Parathyroid adenoma (tissue), 2 donors: ENCODE measurements at regions not wholly inside any gene's neighbourhood (a gene's known extent, or its start where the extent isn't known, plus 50 kb on each side); places are given as distances from the start of the nearest gene placed in this dataset.

Experiments used
- H2AFZ ChIP-seq: fragments of 300-600 bp; sonication (generic); one replicate; pipeline ENCODE4 v1.7.0; 2017; ENCODE audit warnings: antibody characterized with exemption, mild to moderate bottlenecking
- H3K27ac ChIP-seq: fragments of 300-600 bp; sonication (generic); one replicate; pipeline ENCODE4 v1.7.0; 2017
- H3K27me3 ChIP-seq: fragments of 300-600 bp; sonication (generic); one replicate; pipeline ENCODE4 v1.7.0; 2017; ENCODE audit warnings: low read length; ENCODE audit not compliant: control insufficient read depth, insufficient read depth
- H3K36me3 ChIP-seq: fragments of 300-600 bp; sonication (generic); one replicate; pipeline ENCODE4 v1.7.0; 2017; ENCODE audit warnings: low read length; ENCODE audit not compliant: control insufficient read depth, insufficient read depth
- H3K4me1 ChIP-seq: fragments of 300-600 bp; sonication (generic); one replicate; pipeline ENCODE4 v1.7.0; 2017; ENCODE audit warnings: control low read depth
- H3K4me2 ChIP-seq: fragments of 300-600 bp; sonication (generic); one replicate; pipeline ENCODE4 v1.7.0; 2017; ENCODE audit warnings: low read length
- H3K4me3 ChIP-seq: fragments of 300-600 bp; sonication (generic); one replicate; pipeline ENCODE4 v1.7.0; 2017; ENCODE audit warnings: low read depth, low read length
- H3K79me2 ChIP-seq: fragments of 300-600 bp; sonication (generic); one replicate; pipeline ENCODE4 v1.7.0; 2017; ENCODE audit warnings: control low read depth
- H3K9ac ChIP-seq: fragments of 300-600 bp; sonication (generic); one replicate; pipeline ENCODE4 v1.7.0; 2017; ENCODE audit warnings: mild to moderate bottlenecking
- H3K9me3 ChIP-seq: fragments of 300-600 bp; sonication (generic); one replicate; pipeline ENCODE4 v1.7.0; 2017; ENCODE audit warnings: low read length; ENCODE audit not compliant: control insufficient read depth
- CTCF ChIP-seq: fragments of 300-600 bp; sonication (generic); IDR thresholded peaks from one replicate; pipeline ENCODE4 v1.7.0; 2017; ENCODE audit warnings: antibody characterized with exemption, mild to moderate bottlenecking
- donor health status: primary hyperparathyroidism.

DNA sequence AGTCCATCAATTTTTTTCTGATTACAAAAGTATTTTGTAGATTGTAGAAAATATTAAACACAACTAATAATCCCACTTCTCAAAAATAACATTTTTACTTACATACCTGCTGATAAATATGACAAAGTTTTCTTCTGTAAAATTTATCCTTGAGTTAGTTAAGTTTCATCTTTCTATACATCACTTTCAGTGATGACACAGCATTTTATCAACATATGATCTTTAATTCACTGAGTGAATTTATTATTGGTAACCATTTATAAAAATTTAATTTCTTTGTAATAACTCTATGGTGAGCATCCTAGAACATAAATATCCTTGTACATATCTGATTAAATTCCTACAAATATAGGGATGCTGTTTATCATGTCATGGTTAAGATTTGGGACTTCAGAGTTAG lies 385.0 kb upstream of the SLC35B3 start:
- Histone ChIP-seq H3K4me2 (no peak overlapping the region), H3K36me3 (no peaks in the 10 kb centered on the region), H3K4me1 (no peaks in the 10 kb centered on the region), H3K4me3 (no peak overlapping the region), H3K9ac (no peak overlapping the region), H2AFZ (no peak overlapping the region), H3K9me3 (no peaks in the 10 kb centered on the region), H3K27ac (no peak overlapping the region), H3K27me3 (no peaks in the 10 kb centered on the region), H3K79me2 (no peaks in the 10 kb centered on the region)
- no peak for TF ChIP-seq CTCF

DNA sequence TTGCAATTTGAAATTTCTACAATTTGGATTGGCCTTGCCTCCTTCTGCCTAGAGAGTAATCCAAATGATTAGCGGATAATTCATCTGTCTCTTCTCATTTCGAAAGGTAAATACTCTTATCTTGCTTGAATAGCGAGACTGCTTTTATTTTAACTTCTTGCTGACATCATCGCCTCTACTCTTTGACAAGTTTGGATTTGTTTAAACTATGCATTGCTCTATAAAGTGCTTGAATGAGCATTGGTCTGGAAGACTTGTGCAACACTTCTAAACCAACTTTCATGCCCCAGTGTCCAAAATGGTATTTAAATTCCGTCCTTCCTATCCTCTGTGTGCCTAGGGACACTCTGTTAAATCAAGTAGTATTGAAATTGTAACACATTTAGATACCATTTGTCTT lies 384.1 kb upstream of the SLC35B3 start:
- H3K9me3 ChIP-seq = no peaks in the 10 kb centered on the region
- H2AFZ ChIP-seq = no peak overlapping the region
- TF ChIP-seq CTCF = no peak
- H3K4me2 ChIP-seq = no peak overlapping the region
- no peaks in the 10 kb centered on the region for H3K27me3 ChIP-seq
- H3K27ac ChIP-seq = no peak overlapping the region
- no peaks in the 10 kb centered on the region for H3K79me2 ChIP-seq
- H3K9ac ChIP-seq = no peak overlapping the region
- H3K4me1 ChIP-seq = no peaks in the 10 kb centered on the region
- no peaks in the 10 kb centered on the region for H3K36me3 ChIP-seq
- H3K4me3 ChIP-seq = no peak overlapping the region

DNA sequence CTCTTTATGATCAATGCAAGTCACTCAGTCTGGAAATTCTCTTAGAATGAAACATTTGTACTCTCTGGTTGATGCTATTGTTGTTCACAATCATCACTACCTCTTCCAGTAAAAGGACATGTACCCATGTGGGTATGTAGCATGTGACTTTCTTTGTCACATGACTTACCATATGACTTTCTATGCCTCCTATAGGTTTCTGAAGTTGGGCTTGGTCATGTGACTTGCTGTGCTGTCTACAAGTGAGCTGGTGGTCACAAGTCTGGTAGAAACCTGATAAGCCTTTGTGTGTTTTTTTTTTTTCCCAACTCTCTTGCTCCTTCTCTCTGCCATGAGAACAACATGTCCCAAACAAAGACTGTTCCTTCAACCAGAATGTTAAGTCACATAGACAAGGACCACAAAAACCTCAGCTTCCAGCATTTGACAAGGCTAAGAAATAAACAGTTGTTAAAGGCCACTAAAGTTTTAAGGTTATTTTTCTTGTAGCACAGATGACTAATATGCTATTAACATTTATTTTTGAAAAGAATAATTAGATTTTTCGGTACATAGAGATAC lies 379.2 kb upstream of the SLC35B3 start:
- Histone ChIP-seq H3K27ac (no peak overlapping the region), H3K4me1 (no peaks in the 10 kb centered on the region), H3K36me3 (no peaks in the 10 kb centered on the region), H3K9me3 (no peaks in the 10 kb centered on the region), H3K4me2 (no peak overlapping the region), H2AFZ (no peak overlapping the region), H3K4me3 (no peak overlapping the region), H3K9ac (no peak overlapping the region), H3K27me3 (no peaks in the 10 kb centered on the region), H3K79me2 (no peaks in the 10 kb centered on the region)
- no peak for TF ChIP-seq CTCF

GRCh38 chr6:8810325-8810724 lies 375.0 kb upstream of the SLC35B3 start:
- no peak overlapping the region for H3K4me2 ChIP-seq
- no peaks in the 10 kb centered on the region for H3K4me1 ChIP-seq
- no peak overlapping the region for H3K27ac ChIP-seq
- no peaks in the 10 kb centered on the region for H3K79me2 ChIP-seq
- no peak for TF ChIP-seq CTCF
- H3K9me3 ChIP-seq = no peaks in the 10 kb centered on the region
- no peaks in the 10 kb centered on the region for H3K36me3 ChIP-seq
- no peaks in the 10 kb centered on the region for H3K27me3 ChIP-seq
- no peak overlapping the region for H3K4me3 ChIP-seq
- no peak overlapping the region for H3K9ac ChIP-seq
- H2AFZ ChIP-seq = no peak overlapping the region

- TF ChIP-seq CTCF = no peak
- no peak overlapping the region for H2AFZ ChIP-seq
- H3K4me1 ChIP-seq = no peaks in the 10 kb centered on the region
- H3K27ac ChIP-seq = no peak overlapping the region
- no peak overlapping the region for H3K4me3 ChIP-seq
- no peaks in the 10 kb centered on the region for H3K9me3 ChIP-seq
- no peak overlapping the region for H3K9ac ChIP-seq
- no peaks in the 10 kb centered on the region for H3K79me2 ChIP-seq
- H3K36me3 ChIP-seq = no peaks in the 10 kb centered on the region
- no peaks in the 10 kb centered on the region for H3K27me3 ChIP-seq
- H3K4me2 ChIP-seq = no peak overlapping the region
Measured at GRCh38 chr6:8809662-8810061, 374.3 kb upstream of the SLC35B3 start.
